CD4-positive, CD25-positive, alpha-beta regulatory T cell (primary cell): ENCODE measurements at regions not wholly inside any gene's neighbourhood (a gene's known extent, or its start where the extent isn't known, plus 50 kb on each side); places are given as distances from the start of the nearest gene placed in this dataset.
"Not testable (repeated sequence)": the region's sequence is repeated elsewhere in the genome, so short reads cannot be mapped to it uniquely, and the experiment has no call there.

Source experiments
- ATAC-seq, 2 donors: fragments of 150-1000 bp; cut with Tn5 transposase; one replicate each; pipeline ENCODE4 v1.10.0; 2021; ENCODE audit warnings: low read depth in 2 of 2, moderate number of reproducible peaks in 2 of 2, moderate library complexity in 1 of 2
- DNase-seq, 3 donors: peaks; one replicate each; pipeline versions ENCODE4 v3.0.0 to v3.0.0-alpha.2; 2012 to 2022; ENCODE audit warnings: mixed read lengths in 1 of 3
- H3K27ac ChIP-seq: one replicate; pipeline ENCODE4 v1.7.0; 2013; ENCODE audit warnings: mild to moderate bottlenecking, low read length; ENCODE audit not compliant: insufficient read depth, poor library complexity, severe bottlenecking
- H3K27me3 ChIP-seq: one replicate; pipeline ENCODE4 v1.7.0; 2013; ENCODE audit warnings: low read length; ENCODE audit not compliant: control insufficient read depth, insufficient read depth
- H3K36me3 ChIP-seq: one replicate; pipeline ENCODE4 v1.7.0; 2013; ENCODE audit warnings: mild to moderate bottlenecking, low read length, moderate library complexity; ENCODE audit not compliant: control insufficient read depth, insufficient read depth
- H3K4me1 ChIP-seq: 2 replicates; pipeline ENCODE4 v1.7.0; 2013; ENCODE audit warnings: mild to moderate bottlenecking, low read length; ENCODE audit not compliant: insufficient read depth, control insufficient read depth, poor library complexity, severe bottlenecking
- H3K4me3 ChIP-seq: one replicate; pipeline ENCODE4 v1.7.0; 2013; ENCODE audit warnings: low read depth, mild to moderate bottlenecking, low read length, moderate library complexity
- H3K9me3 ChIP-seq, 2 experiments: 1 replicate in 1 of 2; 2 replicates in 1 of 2; pipeline ENCODE4 v1.7.0; 2013; ENCODE audit warnings: low read length in 2 of 2, mild to moderate bottlenecking in 1 of 2, moderate library complexity in 1 of 2; ENCODE audit not compliant: control insufficient read depth in 2 of 2
- H3K27ac Mint-ChIP-seq, 3 donors: one replicate each; pipeline ENCODE4 v1.8.0; 2020 to 2022; ENCODE audit warnings: mild to moderate bottlenecking in 3 of 3, mixed read lengths in 3 of 3, moderate library complexity in 2 of 3
- H3K27me3 Mint-ChIP-seq: one replicate; pipeline ENCODE4 v1.8.0; 2022; ENCODE audit warnings: mild to moderate bottlenecking, mixed read lengths
- H3K36me3 Mint-ChIP-seq: one replicate; pipeline ENCODE4 v1.8.0; 2020; ENCODE audit warnings: mixed read lengths
- H3K4me1 Mint-ChIP-seq, 4 donors: one replicate each; pipeline ENCODE4 v1.8.0; 2020 to 2022; ENCODE audit warnings: mixed read lengths in 4 of 4, mild to moderate bottlenecking in 1 of 4
- H3K4me3 Mint-ChIP-seq, 4 donors: one replicate each; pipeline ENCODE4 v1.8.0; 2020 to 2022; ENCODE audit warnings: mild to moderate bottlenecking in 4 of 4, mixed read lengths in 4 of 4, moderate library complexity in 3 of 4
- H3K9me3 Mint-ChIP-seq, 7 donors: one replicate each; pipeline ENCODE4 v1.8.0; 2020 to 2022; ENCODE audit warnings: mixed read lengths in 7 of 7, mild to moderate bottlenecking in 3 of 7, moderate library complexity in 2 of 7

DNA sequence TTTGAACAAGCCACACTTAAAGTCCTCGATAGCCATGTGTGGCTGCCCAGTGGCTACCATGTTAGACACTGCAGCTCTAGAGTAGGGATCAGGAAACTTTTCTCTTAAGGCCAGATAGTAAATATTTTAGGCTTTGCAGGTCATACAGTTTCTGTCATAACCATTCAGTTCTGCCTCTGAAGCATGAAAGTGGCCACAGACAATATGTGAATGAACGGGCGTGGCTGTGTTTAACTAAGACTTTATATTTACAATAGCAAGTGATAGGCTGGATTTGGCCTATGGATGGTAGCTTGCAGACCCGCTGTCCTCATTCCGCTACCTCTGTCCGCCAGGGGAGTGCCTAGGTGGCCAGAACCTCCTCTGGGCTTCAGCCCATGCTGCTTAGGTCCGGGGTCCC, 204.6 kb downstream of the LIPI start:
- H3K4me1 Mint-ChIP-seq, H3K36me3 Mint-ChIP-seq, H3K36me3 ChIP-seq, ATAC-seq, H3K27me3 Mint-ChIP-seq, H3K27ac ChIP-seq, H3K27ac Mint-ChIP-seq, H3K4me3 Mint-ChIP-seq, H3K9me3 ChIP-seq, H3K4me3 ChIP-seq, H3K4me1 ChIP-seq, DNase-seq, H3K9me3 Mint-ChIP-seq, H3K27me3 ChIP-seq: not testable (repeated sequence)

- H3K27me3 Mint-ChIP-seq, H3K27me3 ChIP-seq, H3K27ac Mint-ChIP-seq, H3K4me3 ChIP-seq, H3K4me1 Mint-ChIP-seq, DNase-seq, H3K4me1 ChIP-seq, H3K36me3 Mint-ChIP-seq, H3K9me3 ChIP-seq, H3K36me3 ChIP-seq, H3K9me3 Mint-ChIP-seq, H3K4me3 Mint-ChIP-seq, H3K27ac ChIP-seq: not testable (repeated sequence)
- peak in 1 of 2 donors; percentile 8 for ATAC-seq
Observed at GRCh38 chr21:13986996-13987958, 223.5 kb downstream of the LIPI start.

GRCh38 chr21:13985865-13986863, 224.6 kb downstream of the LIPI start:
- not testable (repeated sequence) for H3K4me1 ChIP-seq, H3K27me3 Mint-ChIP-seq, H3K4me3 Mint-ChIP-seq, DNase-seq, H3K27me3 ChIP-seq, H3K9me3 ChIP-seq, H3K4me3 ChIP-seq, H3K27ac Mint-ChIP-seq, H3K36me3 Mint-ChIP-seq, H3K9me3 Mint-ChIP-seq, H3K36me3 ChIP-seq, H3K4me1 Mint-ChIP-seq, H3K27ac ChIP-seq
- ATAC-seq = peak in 1 of 2 donors; percentile 15

DNA sequence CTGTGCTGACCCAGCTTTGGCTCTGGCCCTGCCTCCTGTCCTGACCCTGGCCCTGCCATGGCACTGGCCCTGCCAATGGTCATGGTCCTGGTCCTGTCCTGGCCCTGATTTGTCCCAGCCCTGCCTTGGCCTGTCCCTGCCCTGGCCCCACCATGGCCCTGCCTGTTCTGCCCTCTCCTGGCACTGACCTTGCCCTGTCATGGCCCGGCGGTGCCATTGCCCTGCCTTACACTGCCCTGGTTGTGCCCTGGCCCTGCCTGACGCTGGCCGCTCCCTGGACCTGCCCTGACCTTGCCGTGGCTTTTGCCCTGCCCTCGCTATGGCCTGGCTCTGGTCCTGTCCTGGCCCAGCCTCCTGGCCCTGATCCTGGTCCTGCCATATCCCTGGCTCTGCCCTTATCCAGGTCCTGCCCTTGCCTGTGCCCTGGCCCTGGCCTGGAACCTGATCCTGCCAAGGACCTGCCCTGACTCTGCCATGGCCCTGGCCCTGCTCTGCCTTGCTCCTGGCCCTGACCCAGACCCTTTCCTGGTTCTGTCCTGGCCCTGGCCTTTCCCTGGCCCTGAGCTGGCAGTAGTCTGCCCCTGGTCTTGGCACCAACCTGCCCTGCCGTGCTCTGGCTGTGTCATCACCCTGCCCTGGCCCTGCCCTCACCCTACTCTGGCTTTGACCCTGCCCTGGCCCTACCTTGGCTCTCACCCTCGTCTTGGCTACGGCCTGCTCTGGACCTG, 225.5 kb downstream of the LIPI start:
- DNase-seq, H3K27me3 ChIP-seq, ATAC-seq, H3K4me3 ChIP-seq, H3K27ac ChIP-seq, H3K36me3 Mint-ChIP-seq, H3K27ac Mint-ChIP-seq, H3K4me3 Mint-ChIP-seq, H3K9me3 Mint-ChIP-seq, H3K9me3 ChIP-seq, H3K4me1 Mint-ChIP-seq, H3K36me3 ChIP-seq, H3K4me1 ChIP-seq, H3K27me3 Mint-ChIP-seq: not testable (repeated sequence)

DNA sequence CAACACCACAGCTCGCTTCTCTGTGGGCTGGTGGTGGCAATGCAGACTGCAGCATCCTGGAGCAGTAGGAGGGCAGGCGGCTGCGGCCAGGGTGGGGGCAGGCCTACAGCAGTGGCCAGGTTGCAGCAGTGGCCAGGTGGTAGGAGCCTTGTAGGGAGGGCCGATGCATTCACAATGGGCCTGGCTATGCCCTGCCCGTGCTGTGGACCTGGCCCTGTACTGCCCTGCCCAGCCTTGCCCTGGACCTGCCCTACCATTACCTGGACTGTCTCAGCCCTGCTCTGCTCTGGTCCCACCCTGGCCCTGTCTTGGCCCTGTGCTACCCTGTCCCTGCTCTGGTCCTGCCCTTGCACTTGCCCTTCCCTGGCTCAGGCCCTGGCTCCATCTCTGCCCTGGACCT, 226.0 kb downstream of the LIPI start:
- H3K27ac ChIP-seq, H3K4me1 ChIP-seq, H3K36me3 ChIP-seq, ATAC-seq, H3K27me3 ChIP-seq, H3K9me3 ChIP-seq, H3K4me3 ChIP-seq, H3K9me3 Mint-ChIP-seq, H3K4me3 Mint-ChIP-seq, H3K27me3 Mint-ChIP-seq, H3K4me1 Mint-ChIP-seq, DNase-seq, H3K27ac Mint-ChIP-seq, H3K36me3 Mint-ChIP-seq: not testable (repeated sequence)

GRCh38 chr21:13981176-13982087, 229.3 kb downstream of the LIPI start:
- H3K4me1 Mint-ChIP-seq, H3K27ac Mint-ChIP-seq, H3K36me3 ChIP-seq, H3K36me3 Mint-ChIP-seq, DNase-seq, H3K9me3 Mint-ChIP-seq, ATAC-seq, H3K27ac ChIP-seq, H3K4me1 ChIP-seq, H3K9me3 ChIP-seq, H3K27me3 Mint-ChIP-seq, H3K4me3 ChIP-seq, H3K27me3 ChIP-seq: not testable (repeated sequence)
- H3K4me3 Mint-ChIP-seq = peak overlapping the region in 1 of 4 donors; percentile 90
